GM21529 (cell line): ENCODE measurements at regions not wholly inside any gene's neighbourhood (a gene's known extent, or its start where the extent isn't known, plus 50 kb on each side); places are given as distances from the start of the nearest gene placed in this dataset.

Experiments
- ATAC-seq: cut with Tn5 transposase; IDR thresholded peaks from one replicate; pipeline ENCODE4 v1.9.1; 2021; ENCODE audit not compliant: unreplicated experiment

DNA sequence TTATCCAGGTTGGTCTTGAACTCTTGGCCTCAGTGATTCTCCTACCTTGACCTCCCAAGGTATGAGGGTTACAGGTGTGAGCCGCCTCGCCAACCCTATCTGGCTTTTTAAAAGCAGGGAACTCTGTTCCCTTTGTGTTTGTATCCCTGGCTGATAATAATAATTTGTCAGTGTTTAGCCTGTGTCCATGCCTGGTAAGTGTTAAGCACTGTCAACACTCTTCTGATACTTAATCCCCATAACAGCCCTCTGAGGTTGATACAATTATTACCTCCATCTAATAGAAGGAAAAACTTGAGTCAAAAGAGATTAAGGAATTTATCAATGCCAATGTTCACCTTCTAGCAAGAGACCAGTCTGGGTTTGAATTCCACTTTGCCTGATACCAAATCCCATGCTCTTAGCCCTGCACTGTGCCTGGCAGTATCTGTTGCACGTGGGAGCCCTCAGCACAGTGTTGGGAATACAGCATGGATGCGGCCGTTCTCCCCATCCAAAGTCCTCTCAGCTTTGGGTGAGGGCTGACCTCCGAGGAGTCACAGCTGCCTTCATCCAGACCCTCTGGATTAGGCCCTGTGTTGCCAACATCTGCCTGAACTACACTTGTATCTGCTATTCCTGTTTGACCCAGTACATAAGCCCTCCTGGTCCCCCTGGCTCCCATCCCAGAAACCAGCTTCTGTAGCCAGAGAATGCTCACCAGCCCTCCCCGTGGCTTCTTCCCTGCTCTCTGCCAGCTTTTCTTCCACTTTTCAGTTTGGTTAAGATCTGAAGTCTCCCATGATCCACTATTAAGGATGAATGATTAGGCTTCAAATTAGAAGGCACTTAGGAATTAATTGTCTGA, 335.6 kb upstream of the ASIC2 start:
- ATAC-seq = no peak

DNA sequence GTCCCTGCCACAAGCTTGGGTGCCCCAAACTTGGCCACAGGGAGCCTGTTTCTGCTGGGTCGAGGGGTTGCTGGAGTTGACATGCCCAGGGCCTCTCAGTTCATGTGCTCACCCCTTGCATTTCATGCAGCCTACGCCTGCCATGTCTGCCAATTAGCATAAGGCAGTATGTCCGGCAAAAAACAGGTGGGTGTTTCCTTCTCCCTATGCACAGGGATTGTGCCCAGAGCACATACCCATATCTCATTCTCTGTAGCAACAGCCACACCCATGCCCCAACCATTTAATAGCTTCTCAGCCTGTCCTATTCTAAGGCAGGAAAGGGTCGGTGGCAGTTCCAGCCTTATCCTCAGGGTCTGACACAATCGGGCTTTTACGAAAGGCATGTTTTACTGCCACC, 340.4 kb upstream of the ASIC2 start:
- no peak for ATAC-seq

DNA sequence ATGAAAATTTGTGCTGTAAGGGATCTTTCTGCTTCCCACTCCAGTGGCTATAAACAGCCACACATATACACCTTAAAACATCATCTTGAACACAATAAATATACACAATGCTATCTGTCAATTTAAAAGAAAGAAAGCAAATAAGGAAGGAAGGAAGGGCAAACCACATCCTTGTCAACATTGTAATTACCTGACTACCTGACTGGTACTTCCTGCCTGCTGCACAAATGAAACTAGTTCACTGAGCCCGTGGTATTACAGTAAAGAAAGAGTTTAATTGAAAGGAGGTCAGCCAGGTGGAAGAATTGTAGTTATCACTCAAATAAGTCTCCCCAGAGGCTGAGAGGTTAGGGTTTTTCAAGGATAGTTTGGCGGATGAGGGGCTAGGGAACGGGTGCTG, 344.4 kb upstream of the ASIC2 start:
- no peak for ATAC-seq

DNA sequence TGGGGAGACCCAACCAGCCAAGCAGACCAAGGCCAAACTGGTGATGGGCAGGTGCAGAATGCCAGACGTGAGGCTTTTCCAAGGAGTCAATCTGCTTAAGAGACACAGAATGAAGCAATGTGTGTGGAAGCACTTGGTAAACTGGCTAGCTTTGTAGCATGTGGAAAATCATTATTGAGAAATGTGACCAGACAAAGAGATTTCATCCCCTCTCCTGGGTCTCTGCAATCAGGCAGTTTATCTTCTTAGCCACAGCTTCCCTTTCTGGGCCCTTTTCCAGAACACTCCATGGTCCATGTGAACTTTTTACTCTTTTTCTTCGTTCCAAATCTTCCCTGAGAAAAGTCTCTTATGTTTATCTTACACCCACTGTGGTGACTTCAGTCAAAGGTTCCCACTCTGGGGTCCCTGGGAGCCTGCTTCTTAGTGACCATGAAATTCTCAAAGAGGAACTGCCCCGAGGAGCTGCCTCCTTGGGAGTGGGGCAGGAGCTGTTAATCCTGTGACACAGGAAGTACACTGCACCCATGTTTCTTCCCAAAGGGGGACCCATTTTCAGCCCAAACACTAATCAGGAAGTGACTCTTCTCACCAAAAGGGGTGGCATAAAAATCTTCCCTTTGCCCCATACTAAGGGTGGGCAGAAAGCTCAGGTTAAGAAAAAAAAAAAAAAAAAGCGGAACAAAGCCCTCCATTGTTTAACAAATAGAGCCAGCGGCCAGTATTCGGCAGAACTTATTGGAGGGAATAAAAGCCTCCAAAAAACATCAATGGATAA, 346.2 kb upstream of the ASIC2 start:
- ATAC-seq = no peak

DNA sequence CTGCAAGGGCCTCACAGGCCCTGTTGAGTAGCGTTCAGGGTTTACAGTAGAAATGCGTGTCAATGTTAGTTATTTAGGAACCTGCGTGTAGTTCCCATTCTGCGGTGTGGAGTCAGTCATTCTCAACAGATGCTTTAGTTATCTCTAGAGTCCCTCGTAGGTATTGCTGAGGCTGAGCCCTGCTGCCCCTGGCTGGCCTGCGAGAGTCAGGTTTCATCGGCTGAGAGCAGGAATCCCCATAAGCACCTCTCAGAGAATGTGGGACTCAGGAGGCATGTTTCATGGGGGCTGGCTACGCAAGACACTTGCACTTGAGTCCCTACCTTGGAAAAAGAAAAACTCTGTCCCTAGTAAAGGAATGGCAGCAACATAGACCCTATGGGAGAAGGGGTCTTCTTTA, 347.5 kb upstream of the ASIC2 start:
- ATAC-seq = no peak

DNA sequence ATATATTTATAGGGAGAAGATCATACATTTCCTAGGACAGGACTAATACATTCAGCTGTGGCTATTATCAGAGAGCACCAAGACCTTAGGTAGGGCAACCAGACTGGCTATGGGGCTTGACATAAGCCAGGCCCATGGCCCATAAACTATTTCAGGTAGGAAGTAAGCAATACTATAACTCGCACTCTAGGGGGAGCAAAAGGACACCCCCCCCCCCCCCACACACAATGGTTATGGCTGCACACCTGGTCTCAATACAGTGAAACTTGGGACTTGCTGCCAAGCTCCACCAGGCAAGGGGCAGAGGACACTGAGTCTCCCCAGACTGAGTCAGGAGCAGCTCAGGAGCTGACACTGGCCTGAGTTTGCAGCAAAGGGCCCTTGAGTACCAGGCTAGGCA, 348.9 kb upstream of the ASIC2 start:
- no peak for ATAC-seq

DNA sequence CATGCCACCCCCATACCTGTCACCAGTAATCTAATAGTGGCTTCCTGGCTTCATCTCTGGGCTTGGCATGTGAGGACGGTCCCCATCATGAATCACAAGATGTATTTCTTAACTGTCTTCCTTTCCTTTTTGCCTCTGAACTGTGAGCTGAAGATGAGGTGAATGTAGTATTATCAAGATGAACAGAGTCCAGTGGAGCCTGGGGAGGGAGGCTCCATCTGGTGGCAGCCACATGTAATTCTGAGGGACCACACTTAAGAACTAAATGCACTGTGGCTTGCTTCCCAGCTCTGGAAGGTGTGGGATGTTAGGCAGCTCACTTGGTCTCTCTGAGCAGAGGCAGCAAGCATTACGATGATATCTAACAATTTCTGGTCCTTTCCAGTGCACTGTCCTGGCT, 354.9 kb upstream of the ASIC2 start:
- no peak for ATAC-seq

DNA sequence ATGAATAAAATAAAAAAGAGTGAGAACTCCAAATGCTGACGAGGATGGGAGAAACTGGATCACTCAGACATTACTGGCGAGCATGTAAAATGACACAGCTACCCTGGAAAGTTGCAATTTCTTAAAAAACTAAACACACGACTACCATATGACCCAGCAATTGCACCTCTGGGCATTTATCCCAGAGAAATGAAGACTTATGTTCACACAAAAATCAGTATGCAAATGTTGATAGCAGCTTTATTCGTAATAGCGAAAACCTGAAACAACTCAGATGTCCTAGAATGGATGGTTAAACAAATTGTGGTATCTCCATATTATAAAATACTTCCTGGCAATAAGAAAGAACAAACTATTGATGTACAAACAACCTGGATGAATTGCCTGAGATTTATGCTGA, 357.2 kb upstream of the ASIC2 start:
- ATAC-seq = no peak

DNA sequence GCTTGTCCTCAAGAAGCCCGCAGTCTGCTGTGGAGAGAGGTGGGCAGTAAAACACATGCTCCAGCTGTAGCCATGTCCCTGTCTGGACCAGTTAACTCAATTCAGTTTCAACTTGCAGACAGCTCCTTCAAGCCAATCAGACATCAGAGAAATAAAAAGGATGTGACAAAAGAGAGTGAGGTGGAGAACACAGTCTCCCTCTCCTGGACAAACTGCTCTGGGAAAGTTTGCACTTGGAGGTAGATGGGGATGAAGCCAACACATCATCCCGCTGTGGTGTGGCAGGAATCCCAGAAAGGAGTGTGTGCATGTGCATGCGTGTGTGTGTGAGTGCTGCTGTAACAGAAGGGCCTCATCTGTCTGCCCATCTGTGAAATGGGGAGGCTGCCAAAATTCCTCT, 358.6 kb upstream of the ASIC2 start:
- no peak for ATAC-seq

DNA sequence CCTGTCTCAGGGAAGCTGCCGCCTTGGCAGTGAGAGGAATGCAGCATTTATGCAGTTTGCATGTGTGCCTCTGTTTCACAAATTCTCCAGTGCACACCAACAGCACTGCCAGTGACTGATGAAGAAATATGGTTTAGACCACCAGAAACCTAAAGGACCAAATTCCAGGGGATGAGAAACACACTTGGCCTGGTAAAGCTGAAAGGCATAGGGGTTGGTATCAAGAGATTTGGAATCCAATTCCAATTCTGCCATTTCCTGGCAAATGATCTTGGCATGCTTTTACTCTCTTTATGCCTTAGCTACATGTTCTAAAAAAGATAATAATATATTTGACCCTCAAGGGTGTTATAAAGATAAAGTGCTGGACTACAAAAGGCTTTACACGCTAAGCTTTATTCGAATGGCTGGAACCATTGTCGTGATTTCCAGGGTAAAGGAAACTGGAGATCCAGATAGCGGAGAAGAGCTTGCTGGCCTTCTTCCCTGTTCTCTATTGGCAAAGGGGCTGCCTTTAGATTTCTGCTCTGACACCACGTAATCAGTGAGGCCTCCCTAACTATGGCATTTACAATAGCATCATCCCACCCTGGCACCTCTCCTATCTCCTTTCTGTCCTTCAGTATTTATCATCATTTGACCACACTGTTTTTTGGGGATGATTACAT, 359.8 kb upstream of the ASIC2 start:
- ATAC-seq = no peak

DNA sequence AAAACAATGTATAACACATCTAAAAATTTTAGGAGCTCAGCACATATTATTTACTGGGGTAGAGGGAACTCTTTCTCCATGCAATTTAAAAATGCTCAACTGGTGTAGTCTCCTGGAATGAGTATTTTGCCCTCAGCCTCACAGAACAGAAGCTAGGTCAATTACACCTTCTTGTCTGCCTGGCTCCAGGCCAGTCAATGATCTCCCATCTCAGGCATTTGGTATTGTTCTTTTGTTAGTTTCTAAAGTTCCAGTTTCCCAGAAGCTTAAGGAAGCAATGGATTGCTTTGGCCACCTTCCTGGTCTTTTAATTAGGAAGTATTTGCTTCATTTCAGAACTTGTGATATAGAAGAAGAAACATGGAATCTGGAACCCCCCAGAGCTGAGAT, 360.3 kb upstream of the ASIC2 start:
- ATAC-seq = no peak

DNA sequence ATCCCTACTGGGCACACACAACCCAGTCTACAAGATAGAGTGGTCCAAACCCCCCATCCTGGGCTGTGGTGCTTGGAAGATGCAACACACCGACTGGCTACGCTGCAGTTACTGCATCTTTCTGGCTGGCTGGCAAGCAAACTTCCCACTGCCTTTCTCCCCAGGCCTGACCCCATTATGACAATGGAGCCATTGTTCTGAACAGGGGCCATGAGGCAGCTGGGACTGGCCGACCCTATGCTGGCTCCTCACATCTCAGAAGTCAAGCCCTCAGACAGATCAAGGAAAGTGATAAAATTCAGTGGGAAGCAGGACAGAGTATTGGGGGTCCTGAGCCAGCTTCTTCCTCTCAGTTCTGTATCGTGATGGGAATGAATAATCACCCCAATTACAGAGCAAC, 364.1 kb upstream of the ASIC2 start:
- no peak for ATAC-seq

DNA sequence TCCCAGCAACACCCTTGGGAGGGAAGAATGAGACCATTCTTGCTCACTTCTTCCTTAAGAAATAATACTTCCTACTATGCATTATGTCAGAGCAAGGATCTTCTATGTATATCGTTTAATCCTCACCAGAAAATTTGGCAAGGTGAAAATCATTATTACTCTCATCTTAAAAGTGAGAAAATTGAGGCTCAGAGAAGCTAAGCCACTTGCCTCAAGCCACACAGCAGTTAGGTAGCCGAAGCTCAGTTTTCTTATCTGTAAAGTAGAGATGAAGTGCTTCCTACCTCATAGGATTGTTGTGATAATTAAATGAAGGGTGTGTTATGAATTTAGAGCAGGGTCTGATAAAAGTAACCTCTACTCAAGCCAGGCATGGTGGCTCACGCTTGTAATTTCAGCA, 368.9 kb upstream of the ASIC2 start:
- no peak for ATAC-seq

DNA sequence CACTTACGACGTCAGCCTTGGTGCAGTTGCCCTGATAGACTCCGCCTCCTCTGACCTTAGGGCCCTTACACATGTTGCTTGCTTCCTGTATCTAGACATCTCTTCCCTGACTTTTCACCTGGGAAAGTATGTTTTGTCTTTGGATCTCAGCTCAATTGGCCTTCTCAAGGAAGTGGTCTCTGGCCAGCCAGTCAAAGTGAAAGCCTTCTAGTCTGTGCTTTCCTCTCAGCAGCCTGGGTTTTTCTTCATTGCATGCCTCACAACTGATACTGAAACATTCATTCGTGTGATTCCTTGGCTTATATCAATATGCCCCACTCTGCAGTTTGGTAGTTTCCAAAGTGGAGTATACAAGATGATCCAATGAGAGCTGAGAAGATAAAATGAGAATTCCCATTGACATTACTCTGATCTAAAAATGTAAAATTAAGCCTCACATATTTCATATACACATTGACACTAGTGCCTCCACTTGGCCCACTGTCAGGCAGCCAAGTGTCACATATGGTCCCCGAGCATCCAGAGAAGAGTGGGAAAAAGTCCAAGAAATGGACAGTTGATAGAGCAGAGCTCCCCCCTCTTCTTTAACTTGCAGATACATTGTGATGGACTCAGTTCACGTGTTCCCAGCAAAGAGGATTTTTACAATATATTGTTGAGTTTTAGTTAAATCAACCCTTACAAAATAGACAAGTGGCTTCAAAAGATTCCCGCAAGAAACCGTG, 371.2 kb upstream of the ASIC2 start:
- no peak for ATAC-seq

DNA sequence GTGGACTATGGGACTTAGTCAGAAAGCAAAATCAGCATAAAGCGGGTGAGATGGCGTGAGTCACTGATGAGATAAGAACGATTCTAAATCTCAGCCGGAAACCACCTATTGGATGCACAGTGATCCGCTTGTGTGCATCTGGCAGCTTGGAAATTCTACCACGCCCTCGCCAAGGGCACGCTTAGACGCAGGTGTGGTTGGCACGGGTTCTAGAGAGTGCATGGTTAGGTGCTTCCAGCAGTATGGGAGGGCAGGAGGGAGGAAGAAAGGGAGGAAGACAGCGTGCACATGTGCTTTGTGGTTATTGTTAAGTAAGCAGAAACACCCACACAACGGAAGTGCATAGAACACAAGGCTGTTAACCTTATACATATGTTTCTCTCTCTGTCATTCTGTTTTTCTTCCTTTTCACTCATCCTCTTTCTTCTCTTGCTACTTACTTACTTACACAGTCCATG, 374.0 kb upstream of the ASIC2 start:
- peak; percentile 67 for ATAC-seq

DNA sequence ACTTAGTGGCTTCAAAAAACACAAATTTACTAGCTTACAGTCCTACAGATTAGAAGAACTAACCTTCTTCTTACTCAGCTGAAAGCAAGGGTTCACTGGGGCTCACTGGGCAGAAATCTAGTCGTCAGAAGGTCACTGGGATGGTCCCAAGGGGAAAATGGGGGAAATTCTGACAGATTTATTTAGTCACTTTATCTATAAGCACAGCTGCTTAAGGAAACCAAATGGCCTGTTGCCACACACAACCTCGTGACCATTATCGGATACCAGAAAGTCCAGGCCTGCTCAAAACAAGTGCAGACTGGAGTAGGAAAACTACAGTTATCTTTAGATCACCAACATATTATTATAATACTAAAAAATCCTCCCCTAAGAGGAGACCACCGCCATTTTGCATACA, 374.6 kb upstream of the ASIC2 start:
- ATAC-seq = peak; percentile 19

DNA sequence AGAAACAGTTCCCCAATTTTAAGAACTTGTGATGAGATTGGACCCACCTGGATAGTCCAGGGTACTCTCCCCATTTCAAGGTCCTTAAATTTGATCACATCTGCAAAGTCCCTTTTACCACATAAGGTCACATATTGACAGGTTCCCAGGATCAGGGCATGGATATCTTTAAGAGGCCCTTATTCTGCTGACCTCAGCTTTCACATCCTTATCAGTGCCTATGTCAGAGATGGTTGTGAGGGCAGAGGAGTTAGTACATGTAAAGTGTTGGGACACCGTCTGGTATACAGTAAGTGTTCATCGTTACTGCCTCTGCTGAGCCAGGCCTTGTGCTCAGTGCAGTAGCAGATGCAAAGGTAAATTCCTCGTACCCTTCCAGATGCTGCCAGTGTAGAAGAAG, 375.4 kb upstream of the ASIC2 start:
- no peak for ATAC-seq

DNA sequence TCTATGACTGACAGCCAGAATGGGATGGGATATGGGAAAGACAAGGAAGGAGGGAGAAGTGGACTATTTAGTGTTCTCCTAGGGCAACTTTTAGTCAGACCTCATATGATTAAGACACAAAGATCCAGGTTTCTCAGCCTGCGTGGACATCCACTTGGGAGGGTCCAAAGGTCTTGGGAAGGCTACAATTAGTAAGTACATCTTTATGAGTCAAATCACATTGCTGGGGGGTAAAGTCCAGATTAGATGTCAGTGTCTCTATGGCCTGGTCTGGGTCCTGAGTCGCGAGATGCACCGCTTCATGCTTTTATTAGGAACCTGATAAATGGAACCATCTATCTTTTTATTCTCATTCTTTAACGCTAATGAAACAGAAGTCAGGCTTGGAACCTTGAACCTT, 378.4 kb upstream of the ASIC2 start:
- no peak for ATAC-seq

DNA sequence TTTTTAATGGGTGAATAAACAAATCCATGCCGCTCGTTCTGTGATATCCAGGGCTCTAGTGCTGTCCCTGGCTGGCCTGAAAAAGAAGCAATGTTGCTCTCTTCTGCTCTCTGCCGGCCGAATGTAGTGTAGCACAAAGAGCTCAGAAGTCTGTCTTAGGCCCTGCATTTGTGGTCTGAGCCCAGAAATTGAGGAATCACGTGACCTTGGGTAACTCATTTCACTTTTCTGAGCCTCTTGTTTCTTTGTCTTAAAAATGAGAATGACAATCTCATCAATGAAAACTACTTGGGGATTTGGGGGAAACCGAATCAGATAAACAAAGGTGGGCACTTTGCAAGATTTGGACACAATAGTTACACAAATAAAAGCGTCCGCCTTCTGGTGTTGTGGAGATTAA, 381.6 kb upstream of the ASIC2 start:
- no peak for ATAC-seq

DNA sequence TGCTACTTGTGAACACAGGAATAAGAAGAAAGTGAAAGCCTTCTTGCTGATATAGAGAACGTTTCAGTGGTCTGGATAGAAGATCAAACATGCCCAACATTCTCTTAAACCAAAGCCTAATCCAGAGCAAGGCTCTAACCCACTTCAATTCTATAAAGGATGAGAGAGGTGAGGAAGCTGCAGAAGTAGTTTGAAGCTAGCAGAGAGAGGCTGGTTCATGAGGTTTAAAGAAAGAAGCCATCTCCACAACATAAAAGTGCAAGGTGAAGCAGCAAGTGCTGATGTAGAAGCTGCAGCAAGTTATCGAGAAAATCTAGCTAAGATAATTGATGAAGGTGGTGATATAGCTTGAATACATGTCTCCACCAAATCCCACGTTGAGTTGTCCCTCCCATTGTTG, 383.3 kb upstream of the ASIC2 start:
- ATAC-seq = no peak

DNA sequence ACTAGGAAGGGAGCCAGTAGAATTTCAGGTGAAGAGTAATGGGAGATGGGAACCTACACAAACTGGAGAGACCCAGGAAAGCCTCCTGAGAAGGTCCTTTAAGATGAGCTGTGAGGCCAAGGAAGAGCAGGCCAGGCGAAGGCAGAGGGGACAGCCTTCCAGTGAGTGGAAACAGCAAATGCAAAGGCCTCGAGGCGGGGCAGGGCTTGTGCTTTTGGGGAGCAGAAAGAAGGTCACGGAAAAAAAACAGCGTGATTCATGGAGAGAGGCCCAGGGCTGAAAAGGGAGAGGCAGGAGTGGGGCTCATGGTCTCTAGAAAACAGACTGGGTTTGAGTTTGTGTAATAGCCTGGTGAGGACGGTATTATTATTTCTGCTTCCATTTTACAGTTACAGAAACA, 386.5 kb upstream of the ASIC2 start:
- ATAC-seq = no peak
